HCT116 (cell line): ENCODE measurements at regions not wholly inside any gene's neighbourhood (a gene's known extent, or its start where the extent isn't known, plus 50 kb on each side); places are given as distances from the start of the nearest gene placed in this dataset.

Experiments
- ATAC-seq: fragments of 200-7000 bp; cut with Tn5 transposase; 2 replicates; pipeline ENCODE4 v1.9.1; 2020; ENCODE audit warnings: mild to moderate bottlenecking, moderate library complexity
- BruUV-seq: library from RNA; stranded (reverse); fragments of 400-500 nt; replicated peaks from 2 replicates; lab custom pipeline; 2021; lab: Mats Ljungman, UMichigan
- CTCF ChIA-PET: fragments of 300-600 bp; sonication (Branson Sonifier 250); formaldehyde crosslinking; loops from one replicate; lab custom pipeline; 2021; ENCODE audit warnings: antibody characterized with exemption; lab: Charles Lee
- POLR2A ChIA-PET: fragments of 300-600, 350-600 bp; sonication (Branson Sonifier 250); formaldehyde crosslinking; loops from one replicate; lab custom pipeline; 2021; ENCODE audit warnings: antibody characterized with exemption; lab: Charles Lee
- RAD21 ChIA-PET, 2 experiments: fragments of 300-600 bp; sonication (Branson Sonifier 250); formaldehyde crosslinking; loops; one replicate each; lab custom pipeline; 2023; ENCODE audit warnings: low total read pairs in 2 of 2; ENCODE audit not compliant: uncharacterized antibody in 2 of 2, unreplicated experiment in 2 of 2, low non-redundant PET in 1 of 2; lab: Charles Lee
- DNase-seq: peaks from one replicate; pipeline ENCODE4 v3.0.0-alpha.2; 2010; ENCODE audit warnings: low read depth, low spot score
- H2AFZ ChIP-seq: fragments of 200-600 bp; shearing (Covaris generic), sonication (generic); 2 replicates; pipeline ENCODE4 v1.6.1; 2017; ENCODE audit warnings: low read depth, mixed run types, mixed read lengths, antibody characterized with exemption, low read length; ENCODE audit not compliant: poor library complexity, severe bottlenecking
- H3K27ac ChIP-seq: 2 replicates; pipeline ENCODE4 v1.5.1; 2012; ENCODE audit warnings: low read depth, low read length
- H3K27me3 ChIP-seq: fragments of 200-600 bp; sonication (generic); 2 replicates; pipeline ENCODE4 v1.6.1; 2016; ENCODE audit warnings: mixed run types, low read length, mixed read lengths; ENCODE audit not compliant: insufficient read depth
- H3K36me3 ChIP-seq, 2 experiments: fragments of 200-500 bp in 1 of 2; fragments of 200-600 bp in 1 of 2; sonication (Bioruptor generic) in 1 of 2; sonication (generic) in 1 of 2; 2 replicates each; pipeline versions ENCODE4 v1.5.1 to v1.6.1; 2014 to 2016; ENCODE audit warnings: low read length in 2 of 2, inconsistent platforms in 1 of 2, mixed read lengths in 1 of 2, mixed run types in 1 of 2; ENCODE audit not compliant: insufficient read depth in 2 of 2, control insufficient read depth in 1 of 2
- H3K4me1 ChIP-seq, 2 experiments: fragments of 200-600 bp in 1 of 2; sonication (generic) in 1 of 2; 2 replicates each; pipeline versions ENCODE4 v1.5.1 to v1.6.1; 2012 to 2017; ENCODE audit warnings: low read length in 2 of 2, inconsistent platforms in 1 of 2, mild to moderate bottlenecking in 1 of 2, mixed read lengths in 1 of 2, mixed run types in 1 of 2, moderate library complexity in 1 of 2; ENCODE audit not compliant: insufficient read depth in 2 of 2, control insufficient read depth in 1 of 2
- H3K4me2 ChIP-seq: fragments of 200-600 bp; sonication (generic); 2 replicates; pipeline ENCODE4 v1.6.1; 2017; ENCODE audit warnings: mixed run types, low read length, mixed read lengths
- H3K4me3 ChIP-seq, 2 experiments: fragments of 200-600 bp in 1 of 2; sonication (generic) in 1 of 2; replicated peaks in 1 of 2; 2 replicates each; pipeline ENCODE4 v1.5.1; 2011 to 2016; ENCODE audit warnings: low read length in 2 of 2, control low read depth in 1 of 2, low read depth in 1 of 2, mild to moderate bottlenecking in 1 of 2, mixed read lengths in 1 of 2, mixed run types in 1 of 2
- H3K79me2 ChIP-seq: fragments of 200-600 bp; sonication (generic); 2 replicates; pipeline ENCODE4 v1.6.1; 2017; ENCODE audit warnings: mild to moderate bottlenecking, mixed run types, low read length, moderate library complexity, mixed read lengths; ENCODE audit not compliant: insufficient read depth
- H3K9ac ChIP-seq: fragments of 200-600 bp; sonication (generic); 2 replicates; pipeline ENCODE4 v1.6.1; 2016; ENCODE audit warnings: low read length, mixed read lengths
- H3K9me2 ChIP-seq: fragments of 200-600 bp; sonication (generic), shearing (Covaris generic); 2 replicates; pipeline ENCODE4 v1.6.1; 2017; ENCODE audit warnings: mixed run types, mild to moderate bottlenecking, moderate library complexity; ENCODE audit not compliant: insufficient read depth
- H3K9me3 ChIP-seq, 2 experiments: fragments of 200-500 bp in 1 of 2; fragments of 200-600 bp in 1 of 2; sonication (Bioruptor generic) in 1 of 2; sonication (generic) in 1 of 2; 2 replicates each; pipeline ENCODE4 v1.6.1; 2014 to 2017; ENCODE audit warnings: low read length in 2 of 2, mixed read lengths in 2 of 2, inconsistent platforms in 1 of 2, low read depth in 1 of 2, mild to moderate bottlenecking in 1 of 2, mixed run types in 1 of 2, moderate library complexity in 1 of 2; ENCODE audit not compliant: control insufficient read depth in 1 of 2, insufficient read depth in 1 of 2
- H4K20me1 ChIP-seq: fragments of 200-600 bp; sonication (generic), shearing (Covaris generic); 2 replicates; pipeline ENCODE4 v1.6.1; 2017; ENCODE audit warnings: mixed run types, mild to moderate bottlenecking, moderate library complexity; ENCODE audit not compliant: insufficient read depth
- CBX3 ChIP-seq: IDR thresholded peaks from 2 replicates; pipeline ENCODE4 v1.6.1; 2012; ENCODE audit warnings: low read depth
- CEBPB ChIP-seq: IDR thresholded peaks from 2 replicates; pipeline ENCODE4 v1.6.1; 2012; ENCODE audit warnings: low read depth
- ELF1 ChIP-seq: IDR thresholded peaks from 2 replicates; pipeline ENCODE4 v1.6.1; 2012; ENCODE audit warnings: low read depth, borderline replicate concordance
- EZH2 ChIP-seq: fragments of 200-600 bp; sonication (generic); IDR thresholded peaks from 2 replicates; pipeline ENCODE4 v1.6.1; 2017; ENCODE audit warnings: antibody characterized with exemption, mixed run types
- EZH2phosphoT487 ChIP-seq: fragments of 200-600 bp; IDR thresholded peaks from 2 replicates; pipeline ENCODE4 v1.6.1; 2018; ENCODE audit warnings: antibody characterized with exemption, borderline replicate concordance
- JUND ChIP-seq: IDR thresholded peaks from 2 replicates; pipeline ENCODE4 v1.6.1; 2012
- POLR2A ChIP-seq: IDR thresholded peaks from 2 replicates; pipeline ENCODE4 v1.7.0; 2011; ENCODE audit warnings: borderline replicate concordance; ENCODE audit not compliant: insufficient read depth, insufficient read length; ENCODE audit errors: extremely low read depth
- RAD21 ChIP-seq: IDR thresholded peaks from 2 replicates; pipeline ENCODE4 v1.6.1; 2012; ENCODE audit warnings: low read depth, mild to moderate bottlenecking
- SP1 ChIP-seq: IDR thresholded peaks from 2 replicates; pipeline ENCODE4 v1.6.1; 2012; ENCODE audit warnings: low read depth
- TCF7L2 ChIP-seq: IDR thresholded peaks from 2 replicates; pipeline ENCODE4 v1.7.0; 2011; ENCODE audit warnings: borderline replicate concordance, inconsistent platforms; ENCODE audit not compliant: insufficient read depth, insufficient read length; ENCODE audit errors: extremely low read depth
- YY1 ChIP-seq: IDR thresholded peaks from 2 replicates; pipeline ENCODE4 v1.6.1; 2011; ENCODE audit warnings: low read length, low read depth, moderate library complexity, mild to moderate bottlenecking; ENCODE audit not compliant: insufficient replicate concordance; ENCODE audit errors: extremely low read depth
- ZFX ChIP-seq: fragments of 450-650 bp; IDR thresholded peaks from 2 replicates; pipeline ENCODE4 v1.6.1; 2017
- intact Hi-C: fragments of 100-400 bp; cut with micrococcal nuclease; formaldehyde crosslinking; loops from 2 replicates; pipeline ENCODE4 v1.10.0; 2022
- TF ChIP-seq, protein P1 (sequence below): IDR thresholded peaks from 2 replicates; pipeline ENCODE4 v1.6.1; 2012; ENCODE audit warnings: low read depth
- TF ChIP-seq, protein P2 (sequence below), 3 experiments: fragments of 200-600 bp in 1 of 3; sonication (generic) in 1 of 3; IDR thresholded peaks in 2 of 3; conservative IDR thresholded peaks in 1 of 3; 2 replicates each; pipeline ENCODE4 v1.5.1; 2012 to 2017; ENCODE audit warnings: low read depth in 2 of 3, low read length in 2 of 3, antibody characterized with exemption in 1 of 3, borderline replicate concordance in 1 of 3, control low read depth in 1 of 3, mild to moderate bottlenecking in 1 of 3, mixed read lengths in 1 of 3, mixed run types in 1 of 3, moderate library complexity in 1 of 3; ENCODE audit not compliant: insufficient read depth in 1 of 3
- TF ChIP-seq, protein P3 (sequence below): IDR thresholded peaks from 2 replicates; pipeline ENCODE4 v1.6.1; 2011; ENCODE audit warnings: mild to moderate bottlenecking, low read length, moderate library complexity; ENCODE audit not compliant: insufficient replicate concordance; ENCODE audit errors: extremely low read depth

DNA sequence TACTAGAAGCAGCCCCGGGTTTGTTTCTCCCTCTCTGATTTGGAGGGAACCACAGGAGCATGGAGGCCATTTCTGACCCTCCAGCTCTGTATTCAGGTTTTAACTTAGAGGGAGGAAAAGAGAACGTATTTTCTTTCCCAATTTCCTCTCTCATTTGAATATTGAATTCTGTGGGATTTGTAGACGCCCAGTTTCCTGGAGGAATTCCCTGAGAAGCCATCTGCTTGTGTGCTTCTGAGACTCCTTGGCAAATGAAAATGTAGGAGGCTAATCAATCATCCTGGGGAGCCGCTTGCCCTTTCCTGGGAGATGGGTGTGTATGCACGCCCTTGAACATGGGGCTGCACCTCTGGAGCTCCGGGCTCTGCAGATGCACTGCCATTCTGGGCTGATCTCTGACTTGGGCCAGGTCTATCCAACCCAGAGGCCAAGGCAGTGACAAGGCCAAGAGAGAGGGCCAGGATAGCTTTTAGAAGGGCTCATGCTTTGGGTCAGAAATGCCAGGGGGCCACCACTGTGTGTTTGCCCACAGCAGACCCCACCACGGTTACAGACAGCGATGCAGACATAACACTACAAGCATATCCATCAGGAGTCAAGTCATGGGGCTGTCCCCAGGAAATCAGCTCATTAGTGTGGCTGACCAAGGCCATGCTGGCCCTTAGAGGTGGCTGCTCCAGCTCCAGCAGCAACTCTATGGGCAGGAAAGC lies 174.5 kb downstream of the C5orf15 start:
- H3K9me3 ChIP-seq, result no peaks in the 10 kb centered on the region
- peaks cover 14% of the 10 kb centered on the region for H3K27me3 ChIP-seq
- POLR2A ChIA-PET, result no interaction called here
- TF ChIP-seq RAD21, result no peak
- no peak for TF ChIP-seq EZH2phosphoT487
- TF ChIP-seq YY1, result no peak
- TF ChIP-seq TCF7L2, result no peak
- TF ChIP-seq POLR2A, result no peak
- TF ChIP-seq ZFX, result no peak
- no peak for TF ChIP-seq JUND
- TF ChIP-seq, protein P1, sequence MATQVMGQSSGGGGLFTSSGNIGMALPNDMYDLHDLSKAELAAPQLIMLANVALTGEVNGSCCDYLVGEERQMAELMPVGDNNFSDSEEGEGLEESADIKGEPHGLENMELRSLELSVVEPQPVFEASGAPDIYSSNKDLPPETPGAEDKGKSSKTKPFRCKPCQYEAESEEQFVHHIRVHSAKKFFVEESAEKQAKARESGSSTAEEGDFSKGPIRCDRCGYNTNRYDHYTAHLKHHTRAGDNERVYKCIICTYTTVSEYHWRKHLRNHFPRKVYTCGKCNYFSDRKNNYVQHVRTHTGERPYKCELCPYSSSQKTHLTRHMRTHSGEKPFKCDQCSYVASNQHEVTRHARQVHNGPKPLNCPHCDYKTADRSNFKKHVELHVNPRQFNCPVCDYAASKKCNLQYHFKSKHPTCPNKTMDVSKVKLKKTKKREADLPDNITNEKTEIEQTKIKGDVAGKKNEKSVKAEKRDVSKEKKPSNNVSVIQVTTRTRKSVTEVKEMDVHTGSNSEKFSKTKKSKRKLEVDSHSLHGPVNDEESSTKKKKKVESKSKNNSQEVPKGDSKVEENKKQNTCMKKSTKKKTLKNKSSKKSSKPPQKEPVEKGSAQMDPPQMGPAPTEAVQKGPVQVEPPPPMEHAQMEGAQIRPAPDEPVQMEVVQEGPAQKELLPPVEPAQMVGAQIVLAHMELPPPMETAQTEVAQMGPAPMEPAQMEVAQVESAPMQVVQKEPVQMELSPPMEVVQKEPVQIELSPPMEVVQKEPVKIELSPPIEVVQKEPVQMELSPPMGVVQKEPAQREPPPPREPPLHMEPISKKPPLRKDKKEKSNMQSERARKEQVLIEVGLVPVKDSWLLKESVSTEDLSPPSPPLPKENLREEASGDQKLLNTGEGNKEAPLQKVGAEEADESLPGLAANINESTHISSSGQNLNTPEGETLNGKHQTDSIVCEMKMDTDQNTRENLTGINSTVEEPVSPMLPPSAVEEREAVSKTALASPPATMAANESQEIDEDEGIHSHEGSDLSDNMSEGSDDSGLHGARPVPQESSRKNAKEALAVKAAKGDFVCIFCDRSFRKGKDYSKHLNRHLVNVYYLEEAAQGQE, result no peak
- no peak for TF ChIP-seq CEBPB
- TF ChIP-seq, protein P2, sequence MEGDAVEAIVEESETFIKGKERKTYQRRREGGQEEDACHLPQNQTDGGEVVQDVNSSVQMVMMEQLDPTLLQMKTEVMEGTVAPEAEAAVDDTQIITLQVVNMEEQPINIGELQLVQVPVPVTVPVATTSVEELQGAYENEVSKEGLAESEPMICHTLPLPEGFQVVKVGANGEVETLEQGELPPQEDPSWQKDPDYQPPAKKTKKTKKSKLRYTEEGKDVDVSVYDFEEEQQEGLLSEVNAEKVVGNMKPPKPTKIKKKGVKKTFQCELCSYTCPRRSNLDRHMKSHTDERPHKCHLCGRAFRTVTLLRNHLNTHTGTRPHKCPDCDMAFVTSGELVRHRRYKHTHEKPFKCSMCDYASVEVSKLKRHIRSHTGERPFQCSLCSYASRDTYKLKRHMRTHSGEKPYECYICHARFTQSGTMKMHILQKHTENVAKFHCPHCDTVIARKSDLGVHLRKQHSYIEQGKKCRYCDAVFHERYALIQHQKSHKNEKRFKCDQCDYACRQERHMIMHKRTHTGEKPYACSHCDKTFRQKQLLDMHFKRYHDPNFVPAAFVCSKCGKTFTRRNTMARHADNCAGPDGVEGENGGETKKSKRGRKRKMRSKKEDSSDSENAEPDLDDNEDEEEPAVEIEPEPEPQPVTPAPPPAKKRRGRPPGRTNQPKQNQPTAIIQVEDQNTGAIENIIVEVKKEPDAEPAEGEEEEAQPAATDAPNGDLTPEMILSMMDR (IDR thresholded peaks at IDR 0.05 in 2 of 3, conservative IDR thresholded peaks at IDR 0.05 in 1 of 3; ENCODE audit: borderline replicate concordance in 1 of 3, insufficient read depth in 1 of 3, low read depth in 2 of 3, low read length in 2 of 3), result no peak
- no peak for TF ChIP-seq CBX3
- no peak for TF ChIP-seq SP1
- TF ChIP-seq EZH2, result no peak
- no peak for TF ChIP-seq ELF1
- TF ChIP-seq, protein P3, sequence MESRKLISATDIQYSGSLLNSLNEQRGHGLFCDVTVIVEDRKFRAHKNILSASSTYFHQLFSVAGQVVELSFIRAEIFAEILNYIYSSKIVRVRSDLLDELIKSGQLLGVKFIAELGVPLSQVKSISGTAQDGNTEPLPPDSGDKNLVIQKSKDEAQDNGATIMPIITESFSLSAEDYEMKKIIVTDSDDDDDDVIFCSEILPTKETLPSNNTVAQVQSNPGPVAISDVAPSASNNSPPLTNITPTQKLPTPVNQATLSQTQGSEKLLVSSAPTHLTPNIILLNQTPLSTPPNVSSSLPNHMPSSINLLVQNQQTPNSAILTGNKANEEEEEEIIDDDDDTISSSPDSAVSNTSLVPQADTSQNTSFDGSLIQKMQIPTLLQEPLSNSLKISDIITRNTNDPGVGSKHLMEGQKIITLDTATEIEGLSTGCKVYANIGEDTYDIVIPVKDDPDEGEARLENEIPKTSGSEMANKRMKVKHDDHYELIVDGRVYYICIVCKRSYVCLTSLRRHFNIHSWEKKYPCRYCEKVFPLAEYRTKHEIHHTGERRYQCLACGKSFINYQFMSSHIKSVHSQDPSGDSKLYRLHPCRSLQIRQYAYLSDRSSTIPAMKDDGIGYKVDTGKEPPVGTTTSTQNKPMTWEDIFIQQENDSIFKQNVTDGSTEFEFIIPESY, result no peak
- ATAC-seq (no peak), DNase-seq (no peak)
- H3K4me3 ChIP-seq, result no peak overlapping the region
- no peaks in the 10 kb centered on the region for H3K36me3 ChIP-seq
- no peaks in the 10 kb centered on the region for H3K4me1 ChIP-seq
- BruUV-seq, result no TSS peak
- H4K20me1 ChIP-seq, result no peaks in the 10 kb centered on the region
- CTCF ChIA-PET, result no interaction called here
- RAD21 ChIA-PET, result no interaction called here
- H3K9ac ChIP-seq, result no peak overlapping the region
- no peak overlapping the region for H3K4me2 ChIP-seq
- no peaks in the 10 kb centered on the region for H3K79me2 ChIP-seq
- intact Hi-C loops, result no loop called here
- H3K27ac ChIP-seq, result no peak overlapping the region
- H2AFZ ChIP-seq, result no peak overlapping the region
- no peaks in the 10 kb centered on the region for H3K9me2 ChIP-seq
